NCI-H146 (cell line): ENCODE measurements at regions not wholly inside any gene's neighbourhood (a gene's known extent, or its start where the extent isn't known, plus 50 kb on each side); places are given as distances from the start of the nearest gene placed in this dataset.
"Not testable (repeated sequence)": the region's sequence is repeated elsewhere in the genome, so short reads cannot be mapped to it uniquely, and the experiment has no call there.

Experiments used
- DNase-seq: peaks from one replicate; lab custom pipeline; 2025; lab: John Stamatoyannopoulos, UW

GRCh38 chr12:127579446-127579845, 687.5 kb upstream of the TMEM132C start:
- no peak for DNase-seq

- DNase-seq, result no peak
Observed at GRCh38 chr12:127582074-127582473, 684.9 kb upstream of the TMEM132C start.

GRCh38 chr12:127583041-127583440, 683.9 kb upstream of the TMEM132C start:
- DNase-seq, result no peak

DNA sequence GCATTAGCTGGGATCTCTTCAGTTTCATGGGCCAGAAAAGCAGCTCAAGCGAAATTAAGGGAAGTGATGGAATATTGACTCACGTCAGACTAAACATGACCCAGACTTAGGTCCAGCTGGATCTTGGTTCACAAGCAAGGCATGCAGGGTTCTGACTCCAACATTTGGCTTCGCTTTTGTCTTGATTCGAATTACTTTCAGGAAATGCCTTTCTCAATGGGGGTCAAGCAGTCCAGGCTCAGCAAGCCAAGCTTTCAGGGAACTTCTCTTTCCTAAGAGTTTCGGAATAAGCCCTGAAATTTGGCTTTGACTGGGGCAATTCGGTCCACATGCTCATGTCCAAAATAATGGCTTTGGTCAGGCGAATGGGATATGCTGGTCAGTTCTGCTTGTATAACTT, 678.7 kb upstream of the TMEM132C start:
- no peak for DNase-seq

DNA sequence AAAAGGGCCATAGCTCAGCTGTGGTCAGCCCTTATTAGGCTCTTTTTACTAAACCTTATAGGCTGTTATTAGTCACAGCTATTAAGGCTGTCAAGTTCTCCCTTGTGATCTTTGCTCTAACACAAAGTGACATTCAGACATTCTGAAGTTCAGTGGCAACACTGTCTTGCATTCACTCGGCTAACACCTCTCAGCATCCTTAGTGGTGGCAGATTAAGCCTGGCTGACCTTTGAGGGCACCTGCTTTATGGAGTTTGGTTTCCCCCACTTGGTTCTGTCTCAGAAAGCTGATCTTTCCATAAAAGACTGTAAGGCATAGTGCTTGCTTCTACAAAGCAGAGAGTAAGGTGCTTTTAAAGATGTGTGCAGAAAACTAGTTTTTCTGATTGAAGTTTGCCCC, 677.4 kb upstream of the TMEM132C start:
- DNase-seq, result no peak

DNA sequence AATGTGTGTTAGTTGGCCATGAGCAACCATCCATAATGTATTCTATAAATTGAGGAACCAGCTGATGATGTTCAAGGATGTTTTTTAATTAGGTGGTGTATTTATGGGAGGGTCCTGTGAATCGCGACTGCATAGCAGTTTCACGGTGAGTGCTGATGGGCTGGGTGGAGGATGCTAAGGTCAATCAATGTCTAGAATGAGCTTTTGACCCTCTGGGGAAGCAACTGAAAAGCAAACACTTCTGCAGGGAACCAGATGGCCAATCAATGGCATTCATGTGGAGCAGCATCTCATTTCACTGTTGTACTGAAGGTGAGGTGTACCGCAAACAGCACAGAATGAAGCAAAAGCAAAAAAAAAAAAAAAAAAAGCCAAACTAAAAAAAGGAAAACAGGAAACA, 676.1 kb upstream of the TMEM132C start:
- DNase-seq, result peak; percentile 92

- no peak for DNase-seq
Observed at GRCh38 chr12:127592245-127592644, 674.7 kb upstream of the TMEM132C start.

DNA sequence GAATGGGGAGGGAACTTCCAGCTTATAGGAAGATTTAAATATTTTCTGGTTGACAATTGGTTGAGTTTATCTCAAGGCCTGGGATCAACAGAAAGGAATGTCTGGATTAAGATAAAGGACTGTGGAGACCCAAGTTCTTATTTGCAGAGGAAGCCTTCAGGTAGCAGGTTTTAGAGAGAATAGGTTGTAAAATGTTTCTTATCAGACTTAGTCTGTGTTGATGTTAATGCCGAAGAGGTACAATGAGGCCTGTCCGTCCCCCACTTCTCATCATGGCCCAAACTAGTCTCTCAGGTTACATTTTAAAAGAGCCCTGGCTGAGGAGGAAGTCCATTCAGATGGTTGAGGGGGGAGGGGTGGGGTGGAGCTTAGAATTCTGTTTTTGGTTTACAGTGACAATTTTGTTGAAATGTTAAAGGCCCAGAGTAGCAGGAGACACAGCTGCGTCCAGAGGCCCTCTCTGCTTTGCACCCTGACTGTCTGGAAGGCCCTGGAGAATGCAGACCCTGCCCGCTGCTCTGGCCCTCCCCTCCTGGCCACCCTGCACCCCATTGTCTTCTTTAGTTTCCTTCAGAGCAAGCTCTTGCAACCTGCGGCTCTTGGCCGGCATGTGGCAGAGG, 672.5 kb upstream of the TMEM132C start:
- peak; percentile 20 for DNase-seq

- DNase-seq, result no peak
Observed at GRCh38 chr12:127595506-127595905, 671.5 kb upstream of the TMEM132C start.

GRCh38 chr12:127596891-127597290, 670.1 kb upstream of the TMEM132C start:
- DNase-seq, result no peak

DNA sequence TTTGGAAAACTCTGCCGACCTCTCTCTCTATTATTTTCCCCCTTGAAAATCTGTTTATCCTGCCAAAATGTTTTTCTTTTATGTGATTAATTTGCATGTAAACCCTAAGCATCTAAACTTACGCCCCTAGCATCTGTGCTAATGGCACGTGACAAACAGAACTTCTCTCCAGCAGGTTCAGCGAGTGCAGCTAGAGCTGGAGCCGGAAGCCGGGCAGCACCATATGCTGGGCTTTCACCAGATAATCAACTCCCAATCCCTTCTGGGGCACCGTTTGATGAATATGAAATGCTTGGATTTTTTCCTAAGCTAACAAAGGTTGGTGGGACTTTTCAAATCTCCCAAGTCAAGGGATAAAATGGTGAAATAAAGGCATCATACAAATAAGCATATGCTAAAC, 667.5 kb upstream of the TMEM132C start:
- DNase-seq, result no peak

GRCh38 chr12:127600211-127600610, 666.8 kb upstream of the TMEM132C start:
- no peak for DNase-seq

DNA sequence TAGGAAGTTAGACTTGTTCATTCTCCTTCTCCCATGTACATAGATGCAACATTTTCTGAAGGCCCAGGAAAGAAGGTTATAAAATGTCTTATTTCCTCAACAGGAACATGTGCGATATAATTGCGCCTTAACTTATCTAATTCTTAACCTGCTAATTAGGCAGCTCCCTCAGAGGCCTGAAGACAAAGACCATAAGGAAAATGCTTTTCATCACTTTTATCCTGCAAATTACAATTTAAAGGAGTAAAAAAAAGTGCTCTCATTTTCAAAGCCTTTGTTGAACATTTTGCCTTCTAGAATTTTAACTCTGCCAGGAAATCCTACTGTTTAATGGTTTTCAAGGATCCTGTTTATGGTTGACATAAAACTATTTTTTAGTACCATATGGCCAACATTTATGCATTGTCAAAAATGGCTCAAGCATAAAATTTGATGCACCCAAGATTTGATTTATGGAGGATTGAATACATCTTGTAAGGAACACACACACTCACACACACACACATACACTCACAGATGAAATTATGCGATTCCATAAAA, 660.4 kb upstream of the TMEM132C start:
- DNase-seq, result no peak

- no peak for DNase-seq
Observed at GRCh38 chr12:127607146-127607725, 659.7 kb upstream of the TMEM132C start.

GRCh38 chr12:127608359-127608758, 658.6 kb upstream of the TMEM132C start:
- not testable (repeated sequence) for DNase-seq

GRCh38 chr12:127613056-127613455, 653.9 kb upstream of the TMEM132C start:
- DNase-seq, result no peak

DNA sequence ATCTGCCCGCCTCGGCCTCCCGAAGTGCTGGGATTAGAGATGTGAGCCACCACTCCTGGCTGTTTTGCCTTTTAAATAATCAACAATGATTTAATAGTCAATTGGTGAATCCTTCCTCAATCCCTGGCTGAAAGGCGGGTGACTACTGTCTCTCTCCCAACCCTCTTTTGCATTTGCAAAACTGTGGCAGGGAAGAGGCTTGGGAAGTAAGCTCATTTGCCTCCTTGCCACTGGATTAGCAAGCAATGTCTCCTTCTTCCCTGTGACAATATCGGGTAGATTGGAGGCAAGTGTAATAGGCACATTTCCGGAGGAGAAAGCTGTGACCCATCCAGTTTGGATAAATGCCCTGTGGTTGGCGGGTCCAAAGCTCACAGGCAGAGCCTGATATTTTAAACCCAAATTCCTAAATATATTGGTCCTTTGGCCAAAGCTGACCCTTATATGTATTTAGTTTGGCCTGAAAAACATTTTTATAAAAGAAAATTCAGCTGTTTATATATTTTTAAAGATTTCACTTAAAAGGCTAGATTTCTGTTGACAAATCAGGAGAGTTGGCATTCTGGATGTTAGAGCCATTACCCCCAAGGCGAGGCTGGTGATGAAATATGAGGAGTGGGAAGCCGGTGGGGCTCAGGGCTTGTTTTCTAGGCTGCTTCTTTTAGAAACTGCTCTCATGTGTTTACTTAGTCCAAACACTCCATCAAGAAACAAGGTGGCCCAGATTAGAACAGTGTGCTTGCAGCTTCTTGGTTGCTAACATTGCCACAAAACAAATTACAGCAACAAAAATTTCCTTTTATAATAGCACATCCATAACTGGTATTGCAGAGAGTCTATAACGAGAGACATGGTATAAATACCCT, 646.9 kb upstream of the TMEM132C start:
- DNase-seq, result peak; percentile 67

DNA sequence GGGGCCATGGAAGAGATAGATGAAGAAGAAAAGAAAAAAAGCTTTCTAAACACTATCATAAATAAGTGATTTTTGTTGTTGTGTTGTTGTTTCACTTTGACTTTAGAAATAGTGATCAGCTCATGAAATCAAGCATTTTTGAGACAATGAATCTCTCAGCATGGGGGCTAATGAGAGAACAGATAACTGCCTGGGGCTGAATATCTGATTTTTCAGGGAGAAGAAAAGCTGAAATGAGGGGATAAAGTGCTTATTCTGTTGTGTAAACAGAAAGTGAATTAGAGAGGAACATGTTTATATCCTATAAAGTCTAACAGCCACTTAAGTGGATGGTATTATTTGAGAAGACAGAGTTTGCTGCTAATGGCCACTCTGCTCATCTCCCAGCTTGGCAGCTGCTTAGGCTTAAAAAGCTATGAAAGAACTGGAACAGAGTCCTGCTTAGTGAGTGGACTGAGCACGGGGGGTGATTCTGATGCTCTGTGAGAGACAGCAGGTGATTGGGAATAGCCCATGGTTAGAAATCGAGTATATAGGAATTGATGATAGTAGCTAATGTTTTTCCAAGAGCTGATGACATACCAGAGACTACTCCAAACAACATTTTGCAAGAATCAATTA, 646.1 kb upstream of the TMEM132C start:
- DNase-seq, result peak; percentile 90

GRCh38 chr12:127621366-127621765, 645.6 kb upstream of the TMEM132C start:
- no peak for DNase-seq

DNA sequence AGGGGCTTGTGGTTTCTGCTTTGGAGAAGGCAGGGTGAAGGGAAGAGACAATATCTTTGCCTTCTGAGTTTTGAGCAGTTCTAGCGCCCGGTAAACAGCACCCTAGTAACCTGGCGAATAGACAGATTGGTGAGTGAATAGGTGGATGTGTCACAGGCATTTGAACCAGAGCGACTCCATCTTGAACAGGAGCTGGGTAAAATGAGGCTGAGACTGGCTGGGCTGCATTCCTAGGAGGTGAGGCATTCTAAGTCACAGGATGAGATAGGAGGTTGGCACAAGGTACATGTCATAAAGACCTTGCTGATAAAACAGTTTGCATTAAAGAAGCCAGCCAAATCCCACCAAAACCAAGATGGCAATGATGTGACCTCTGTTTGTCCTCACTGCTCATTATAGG, 643.6 kb upstream of the TMEM132C start:
- DNase-seq, result no peak

DNA sequence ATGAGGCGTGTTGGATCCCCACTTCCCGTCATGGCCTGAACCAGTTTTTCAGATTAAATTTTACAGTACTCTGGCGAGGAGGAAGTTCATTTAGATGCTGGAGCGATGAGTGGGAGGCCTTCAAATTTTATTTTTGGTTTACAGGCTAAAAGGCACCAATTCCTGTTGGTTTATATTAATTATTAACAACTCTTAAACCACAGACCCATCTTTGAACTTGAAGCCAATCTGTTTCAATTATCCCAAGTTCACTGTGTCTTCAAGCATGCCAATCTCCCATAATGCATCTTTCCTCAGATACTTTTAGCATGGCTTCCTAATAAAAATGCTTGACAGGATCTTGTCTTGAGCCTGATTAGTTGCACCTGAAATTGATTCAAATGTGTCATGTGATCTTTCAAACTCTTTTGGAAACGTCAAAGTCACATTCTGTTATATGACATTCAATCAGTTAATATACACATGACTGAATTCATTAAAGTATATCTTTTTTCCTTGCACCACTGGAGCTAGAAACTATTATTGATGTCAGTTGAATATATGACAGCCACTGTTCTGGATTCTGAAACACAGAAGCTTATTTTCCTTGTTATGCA, 641.7 kb upstream of the TMEM132C start:
- no peak for DNase-seq

GRCh38 chr12:127628645-127629044, 638.3 kb upstream of the TMEM132C start:
- no peak for DNase-seq
